HG02970 (cell line): ENCODE measurements at regions not wholly inside any gene's neighbourhood (a gene's known extent, or its start where the extent isn't known, plus 50 kb on each side); places are given as distances from the start of the nearest gene placed in this dataset.

Experiments
- ATAC-seq: cut with Tn5 transposase; IDR thresholded peaks from one replicate; pipeline ENCODE4 v1.9.1; 2021; ENCODE audit warnings: mild to moderate bottlenecking, moderate library complexity, moderate number of reproducible peaks; ENCODE audit not compliant: unreplicated experiment, low FRiP score

GRCh38 chr7:67940400-67940799 is 943.8 kb downstream of the TYW1 start:
- ATAC-seq: no peak

DNA sequence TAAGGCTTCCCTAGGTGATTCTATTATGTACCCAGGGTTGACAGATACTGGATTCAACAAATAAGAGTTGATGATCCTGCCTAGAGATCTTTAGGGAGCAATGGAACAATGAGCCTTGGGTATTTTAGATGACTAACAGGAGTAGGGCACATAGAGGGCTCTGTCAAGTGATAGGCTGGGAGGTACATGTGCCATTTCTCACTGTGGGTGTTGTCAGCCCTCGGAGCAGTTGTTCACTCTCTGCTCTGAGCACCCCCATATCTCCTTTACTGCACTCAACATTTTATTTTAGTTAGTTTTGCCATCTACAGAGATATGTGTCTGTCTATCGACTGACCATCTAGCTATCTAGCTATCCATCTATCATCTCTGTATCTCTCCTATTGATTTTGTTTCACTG is 950.6 kb downstream of the TYW1 start:
- ATAC-seq: no peak

DNA sequence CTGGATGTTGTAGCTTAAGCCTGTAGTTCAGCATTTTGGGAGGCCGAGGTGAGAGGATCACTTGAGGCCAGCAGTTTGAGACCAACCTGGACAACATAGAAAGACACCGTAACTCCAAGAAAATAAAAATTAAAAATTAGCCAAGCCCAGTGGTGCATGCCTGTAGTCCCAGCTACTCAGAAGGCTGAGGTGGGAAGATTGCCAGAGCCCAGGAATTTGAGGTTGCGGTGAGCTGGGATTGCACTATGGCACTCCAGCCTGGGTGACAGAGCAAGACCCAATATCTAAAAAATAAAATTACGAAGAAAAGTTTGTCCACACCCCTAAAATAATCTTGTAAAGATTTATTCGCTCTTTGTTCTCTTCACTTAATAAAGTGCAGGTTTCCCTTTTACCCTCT is 951.0 kb downstream of the TYW1 start:
- no peak for ATAC-seq

GRCh38 chr7:67950321-67951083 is 953.9 kb downstream of the TYW1 start:
- no peak for ATAC-seq

- ATAC-seq: no peak
Measured at GRCh38 chr7:67955061-67955460, 958.4 kb downstream of the TYW1 start.

- no peak for ATAC-seq
Measured at GRCh38 chr7:67962863-67963262, 966.2 kb downstream of the TYW1 start.

DNA sequence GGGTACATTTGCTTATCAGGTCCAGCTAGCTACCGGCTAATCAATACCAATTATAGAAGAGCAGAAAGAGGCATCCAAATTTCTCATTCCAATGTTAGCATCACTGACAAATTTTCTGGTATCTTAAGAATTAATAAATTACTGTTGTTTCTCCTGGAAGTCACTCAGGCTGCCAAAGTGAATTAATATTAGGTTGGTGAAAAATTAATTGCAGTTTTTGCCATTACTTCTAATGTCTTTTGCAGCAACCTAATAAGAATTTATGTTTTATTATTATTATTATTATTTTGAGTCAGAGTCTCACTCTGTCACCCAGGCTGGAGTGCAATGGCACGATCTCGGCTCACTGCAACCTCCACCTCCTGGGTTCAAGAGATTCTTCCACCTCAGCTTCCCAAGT is 979.9 kb downstream of the TYW1 start:
- ATAC-seq: no peak

DNA sequence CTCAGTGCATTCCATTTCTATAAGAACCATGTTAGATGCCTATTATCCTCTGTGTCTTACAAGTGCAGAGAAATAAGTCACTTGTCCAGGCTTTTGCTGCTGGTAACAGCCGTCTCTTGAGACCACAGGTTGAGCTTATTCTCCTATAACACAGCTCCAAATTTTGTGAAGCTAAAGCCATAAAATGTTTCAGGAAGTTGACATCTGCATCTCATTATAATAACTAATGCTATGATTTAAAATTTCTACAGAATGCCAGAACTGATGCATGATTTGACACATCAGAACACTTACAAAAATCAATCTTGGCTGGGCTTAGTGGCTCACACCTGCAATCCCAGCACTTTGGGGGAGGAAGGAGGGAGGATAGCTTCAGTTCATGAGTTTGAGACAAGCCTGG is 986.9 kb downstream of the TYW1 start:
- no peak for ATAC-seq

DNA sequence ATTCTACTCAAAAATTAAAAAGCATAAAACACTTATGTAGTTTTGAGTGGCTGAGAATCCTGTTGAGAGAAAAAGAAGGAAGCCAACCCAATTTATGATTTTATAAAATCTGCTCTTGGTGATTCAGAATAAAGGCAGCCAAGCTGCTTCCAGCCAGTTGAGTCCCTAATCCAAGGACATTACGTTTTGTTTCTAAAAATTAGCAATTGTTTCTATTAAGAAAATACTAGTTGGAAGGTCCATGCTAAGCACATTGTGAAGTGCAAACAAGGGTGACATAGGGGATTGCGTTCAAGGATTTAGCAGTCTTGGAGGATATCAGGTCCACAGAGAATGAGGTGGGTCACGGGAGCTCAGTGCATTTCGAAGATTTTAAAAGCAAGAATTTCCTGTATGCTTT is 987.7 kb downstream of the TYW1 start:
- no peak for ATAC-seq

DNA sequence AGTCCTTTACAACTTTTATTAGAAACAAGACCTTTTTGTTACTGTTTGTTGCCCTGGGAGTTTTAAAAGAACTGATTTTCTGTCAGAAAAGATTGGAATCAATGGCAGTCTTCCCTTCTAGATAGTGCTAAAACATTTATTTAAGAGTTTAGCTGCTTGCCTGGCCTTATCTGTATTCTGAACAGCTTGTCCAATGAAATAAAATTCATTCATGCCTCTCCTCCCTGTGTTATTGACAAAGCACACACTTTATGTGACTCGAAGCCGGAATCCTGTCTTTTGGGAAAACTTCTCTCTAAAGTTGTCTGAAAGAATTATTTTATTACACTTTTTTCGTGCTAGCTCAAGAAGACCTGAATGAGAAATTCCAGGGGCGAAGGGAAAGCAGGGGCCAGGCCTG is 992.5 kb downstream of the TYW1 start:
- no peak for ATAC-seq

DNA sequence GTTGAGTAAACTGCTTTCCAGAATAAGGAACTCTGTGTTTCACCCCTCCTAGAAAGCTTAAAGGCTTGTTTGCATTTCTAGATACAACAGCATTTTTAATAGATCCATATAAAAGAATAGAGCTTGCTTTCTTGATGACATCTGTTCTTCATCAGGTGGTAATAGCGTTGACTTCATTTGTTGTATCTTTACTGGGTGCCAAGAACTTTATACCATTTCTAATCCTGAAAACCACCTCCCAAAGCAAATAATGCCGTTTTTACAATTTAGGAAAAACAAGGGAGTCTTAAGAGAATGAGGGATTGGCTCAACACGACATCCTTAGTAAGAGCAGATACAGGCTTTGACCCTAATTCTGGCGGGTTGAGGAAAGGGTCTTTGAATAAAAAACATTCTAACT is 993.4 kb downstream of the TYW1 start:
- no peak for ATAC-seq

DNA sequence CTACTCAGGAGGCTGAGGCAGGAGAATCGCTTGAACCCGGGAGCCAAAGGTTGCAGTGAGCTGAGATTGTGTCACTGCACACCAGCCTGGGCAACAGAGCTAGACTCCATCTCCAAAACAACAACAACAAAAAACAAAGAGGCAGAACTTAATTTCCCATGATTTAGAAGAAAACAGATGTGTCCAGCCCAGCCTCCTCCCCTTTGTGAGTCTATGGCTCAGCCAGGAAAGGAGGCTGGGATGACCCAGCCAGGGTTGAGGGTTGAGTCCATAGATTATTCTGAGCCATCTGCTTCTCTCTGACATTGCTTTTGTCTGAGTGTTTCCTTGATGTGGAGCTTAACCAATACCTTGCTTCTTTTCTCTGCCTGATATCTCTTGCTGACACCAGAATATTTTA is 994.1 kb downstream of the TYW1 start:
- ATAC-seq: no peak

DNA sequence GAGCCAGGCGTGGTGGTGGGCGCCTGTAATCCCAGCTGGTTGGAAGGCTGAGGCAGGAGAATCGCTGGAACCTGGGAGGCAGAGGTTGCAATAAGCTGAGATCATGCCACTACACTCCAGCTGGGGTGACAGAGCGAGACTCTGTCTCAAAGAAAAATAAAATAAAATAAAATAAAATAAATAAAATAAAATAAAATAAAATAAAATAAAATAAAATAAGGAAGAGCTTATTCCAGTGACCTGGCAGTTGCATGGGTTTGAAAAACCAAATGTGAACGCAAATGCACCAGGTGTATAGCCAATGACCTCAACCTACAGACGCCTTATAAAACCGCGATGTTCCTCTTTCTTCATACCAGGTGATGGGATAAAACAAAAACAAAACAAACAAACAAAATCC is 995.7 kb downstream of the TYW1 start:
- ATAC-seq: no peak

DNA sequence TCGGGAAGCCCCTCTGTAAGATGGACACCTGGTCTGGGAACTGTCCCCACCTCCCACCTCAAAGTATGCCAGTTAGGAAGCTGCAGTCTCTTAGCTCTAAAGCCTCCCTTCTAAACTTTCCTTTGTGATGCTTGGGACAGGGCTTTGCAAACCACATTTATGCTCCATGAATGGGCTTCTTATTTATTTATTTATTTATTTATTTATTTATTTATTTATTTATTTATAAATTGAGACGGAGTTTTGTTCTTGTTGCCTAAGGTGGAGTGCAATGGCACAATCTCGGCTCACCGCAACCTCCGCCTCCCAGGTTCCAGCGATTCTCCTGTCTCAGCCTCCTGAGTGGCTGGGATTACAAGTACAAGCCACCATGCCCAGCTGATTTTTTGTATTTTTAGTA is 1009.4 kb downstream of the TYW1 start:
- no peak for ATAC-seq

DNA sequence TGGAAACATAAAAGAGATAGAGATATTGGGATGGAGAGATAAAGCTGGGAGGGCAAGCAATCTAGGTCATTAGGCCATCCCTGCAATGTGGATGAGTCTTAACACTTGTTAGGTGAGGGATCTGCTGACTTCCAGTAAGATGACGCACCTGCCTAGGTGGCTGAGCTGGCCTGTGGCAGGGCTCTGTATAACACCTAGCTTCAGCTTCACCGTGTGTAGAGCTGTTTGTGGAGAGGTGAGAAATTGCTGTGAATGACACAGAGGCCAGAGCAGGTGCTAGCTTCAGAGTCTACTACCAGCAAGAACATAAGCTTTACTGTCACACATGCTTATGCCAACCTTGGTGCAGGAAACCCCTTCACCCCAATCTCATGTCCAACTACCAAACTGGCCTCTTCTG is 1010.0 kb downstream of the TYW1 start:
- no peak for ATAC-seq

DNA sequence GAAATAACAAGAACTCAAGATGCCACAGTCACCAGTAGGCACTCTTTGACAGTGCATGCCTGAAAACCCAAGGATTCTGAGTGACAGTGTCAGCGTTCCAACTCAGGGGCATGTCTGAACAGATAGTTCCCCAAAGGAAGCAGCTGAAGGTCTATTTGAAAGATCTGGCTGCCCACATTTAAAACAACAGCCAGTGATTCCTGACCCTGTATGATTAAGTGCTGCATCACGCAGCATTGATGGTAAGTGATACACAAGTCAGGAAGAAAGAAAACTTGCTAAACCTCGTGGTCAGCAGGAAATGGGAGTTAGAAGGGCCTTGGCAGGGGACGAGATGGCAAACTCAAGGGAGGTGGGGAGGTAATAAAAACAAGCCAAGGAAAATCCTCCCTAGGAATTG is 1013.1 kb downstream of the TYW1 start:
- no peak for ATAC-seq

- no peak for ATAC-seq
Measured at GRCh38 chr7:68014031-68014736, 1017.6 kb downstream of the TYW1 start.

- no peak for ATAC-seq
Measured at GRCh38 chr7:68015122-68015977, 1018.7 kb downstream of the TYW1 start.

DNA sequence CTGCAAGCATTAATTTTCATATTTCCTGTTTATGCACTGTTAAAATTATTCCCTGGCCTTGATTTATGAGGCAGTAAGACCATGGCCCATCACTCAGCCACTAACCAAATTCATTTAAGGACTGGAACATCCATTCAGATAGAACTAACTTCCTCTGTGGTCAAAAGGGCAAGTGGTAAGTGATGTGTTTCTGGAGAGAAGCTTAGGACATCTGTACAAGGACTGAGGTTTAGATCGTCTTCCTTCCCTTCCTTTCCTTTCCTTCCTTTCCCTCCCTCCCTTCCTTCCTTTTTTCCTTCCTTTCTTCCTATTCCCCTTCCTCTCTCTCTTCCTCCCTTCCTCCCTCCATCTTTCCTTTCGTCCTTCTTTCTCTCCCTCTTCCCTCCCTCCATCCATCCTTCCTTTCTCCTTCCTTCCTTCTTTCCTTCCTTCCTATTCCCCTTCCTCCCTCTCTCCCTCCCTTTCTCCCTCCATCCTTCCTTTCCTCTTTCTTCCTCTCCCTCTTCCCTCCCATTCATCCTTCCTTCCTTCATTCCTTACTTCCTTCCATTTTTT is 1019.4 kb downstream of the TYW1 start:
- ATAC-seq: no peak

- ATAC-seq: no peak
Measured at GRCh38 chr7:68020102-68020501, 1023.5 kb downstream of the TYW1 start.

DNA sequence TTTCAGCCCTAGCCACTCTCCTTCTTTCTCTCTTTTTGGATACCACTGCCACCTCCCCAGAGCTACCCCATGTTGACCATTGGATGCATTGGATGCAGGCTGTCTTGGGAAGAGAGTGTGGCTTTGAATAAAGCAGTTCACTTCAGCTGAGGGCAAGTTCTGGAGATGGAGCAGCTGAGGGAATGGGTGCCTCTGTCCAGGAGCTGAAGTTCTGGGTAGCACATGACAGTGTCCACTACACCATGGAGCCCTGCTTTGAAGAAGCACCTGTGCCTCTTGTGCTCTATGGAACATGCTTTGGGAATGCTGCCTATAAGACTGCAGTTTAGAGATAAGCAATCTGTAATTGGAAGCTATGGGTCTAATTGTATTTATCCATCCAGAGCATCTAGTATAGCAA is 1028.7 kb downstream of the TYW1 start:
- no peak for ATAC-seq
